ENCODE measurements at regions not wholly inside any gene's neighbourhood (a gene's known extent, or its start where the extent isn't known, plus 50 kb on each side); places are given as distances from the start of the nearest gene placed in this dataset.

DNA sequence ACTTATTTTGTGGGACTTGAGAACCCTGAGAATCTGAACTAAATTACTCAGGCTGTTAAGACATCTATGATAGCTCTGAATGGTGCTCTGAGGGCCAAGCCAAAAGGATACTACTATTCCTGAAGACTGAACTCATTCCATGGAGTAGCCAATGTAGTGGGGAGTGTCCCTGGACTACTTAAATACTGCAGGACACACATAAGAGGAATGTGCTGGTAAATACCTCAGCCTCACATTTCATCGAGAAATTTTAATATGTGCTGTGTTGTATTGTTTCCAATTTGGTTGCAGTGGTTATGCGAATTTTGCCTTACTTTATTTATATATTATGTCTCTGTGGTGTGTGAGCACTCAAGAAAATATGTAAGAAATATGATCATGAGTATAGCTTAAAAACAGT is 264.4 kb upstream of the FIGN start:
- H3K9me3 ChIP-seq (ENCODE audit: control insufficient read depth, insufficient read depth, low read length), result no peaks in the 10 kb centered on the region
- no peaks in the 10 kb centered on the region for H3K4me1 ChIP-seq (ENCODE audit: control insufficient read depth, insufficient read depth, low read length)
- H3K4me2 ChIP-seq (ENCODE audit: low read depth, low read length), result no peak overlapping the region
- H3K14ac ChIP-seq (replicated peaks; ENCODE audit: low read depth, low read length), result no peak overlapping the region
- H2BK20ac ChIP-seq (ENCODE audit: low read depth, low read length), result no peak overlapping the region
- H3K36me3 ChIP-seq (ENCODE audit: control insufficient read depth, insufficient read depth, low read length), result no peaks in the 10 kb centered on the region
- H2BK5ac ChIP-seq (ENCODE audit: low read depth, low read length, poor library complexity, severe bottlenecking), result no peak overlapping the region
- H2AK5ac ChIP-seq (ENCODE audit: low read depth, low read length), result no peak overlapping the region
- H4K5ac ChIP-seq (ENCODE audit: low read depth, low read length), result no peak overlapping the region
- dilution Hi-C loops (cut with HindIII; ENCODE audit: low sequenced_read_pairs, unreplicated experiment), result no loop called here
- BruUV-seq (replicated peaks), result no TSS peak
- ChIA-PET POLR2A (ENCODE audit: unreplicated experiment) (no interaction called here), CTCF (no interaction called here)
- H2BK120ac ChIP-seq (ENCODE audit: low read depth, low read length), result no peak overlapping the region
- H3K27me3 ChIP-seq (ENCODE audit: control insufficient read depth, insufficient read depth, low read length), result no peaks in the 10 kb centered on the region
- H2BK15ac ChIP-seq (ENCODE audit: low read depth, low read length), result no peak overlapping the region
- no peak for DNase-seq
- no peak overlapping the region for H4K91ac ChIP-seq (ENCODE audit: insufficient read depth, low read depth, low read length)
- no peak for TF ChIP-seq RAD21 (IDR thresholded peaks at IDR 0.05; ENCODE audit: low read length)
- no peak for TF ChIP-seq RFX5 (IDR thresholded peaks at IDR 0.05; ENCODE audit: low read depth, low read length)
- no peak for TF ChIP-seq POLR2A (IDR thresholded peaks at IDR 0.05; ENCODE audit: low read depth, low read length)
- TF ChIP-seq, protein P1, sequence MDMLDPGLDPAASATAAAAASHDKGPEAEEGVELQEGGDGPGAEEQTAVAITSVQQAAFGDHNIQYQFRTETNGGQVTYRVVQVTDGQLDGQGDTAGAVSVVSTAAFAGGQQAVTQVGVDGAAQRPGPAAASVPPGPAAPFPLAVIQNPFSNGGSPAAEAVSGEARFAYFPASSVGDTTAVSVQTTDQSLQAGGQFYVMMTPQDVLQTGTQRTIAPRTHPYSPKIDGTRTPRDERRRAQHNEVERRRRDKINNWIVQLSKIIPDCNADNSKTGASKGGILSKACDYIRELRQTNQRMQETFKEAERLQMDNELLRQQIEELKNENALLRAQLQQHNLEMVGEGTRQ (IDR thresholded peaks at IDR 0.05; ENCODE audit: low read depth, low read length), result no peak
- no peak for TF ChIP-seq CHD1 (IDR thresholded peaks at IDR 0.05; ENCODE audit: low read depth, low read length)
- TF ChIP-seq, protein P2, sequence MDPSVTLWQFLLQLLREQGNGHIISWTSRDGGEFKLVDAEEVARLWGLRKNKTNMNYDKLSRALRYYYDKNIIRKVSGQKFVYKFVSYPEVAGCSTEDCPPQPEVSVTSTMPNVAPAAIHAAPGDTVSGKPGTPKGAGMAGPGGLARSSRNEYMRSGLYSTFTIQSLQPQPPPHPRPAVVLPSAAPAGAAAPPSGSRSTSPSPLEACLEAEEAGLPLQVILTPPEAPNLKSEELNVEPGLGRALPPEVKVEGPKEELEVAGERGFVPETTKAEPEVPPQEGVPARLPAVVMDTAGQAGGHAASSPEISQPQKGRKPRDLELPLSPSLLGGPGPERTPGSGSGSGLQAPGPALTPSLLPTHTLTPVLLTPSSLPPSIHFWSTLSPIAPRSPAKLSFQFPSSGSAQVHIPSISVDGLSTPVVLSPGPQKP (IDR thresholded peaks at IDR 0.05; ENCODE audit: borderline replicate concordance, low read depth, low read length), result no peak
- TF ChIP-seq MXI1 (IDR thresholded peaks at IDR 0.05; ENCODE audit: borderline replicate concordance, low read depth, low read length), result no peak
- no peak for TF ChIP-seq MAFK (IDR thresholded peaks at IDR 0.05; ENCODE audit: low read depth, low read length)
- TF ChIP-seq, protein P3, sequence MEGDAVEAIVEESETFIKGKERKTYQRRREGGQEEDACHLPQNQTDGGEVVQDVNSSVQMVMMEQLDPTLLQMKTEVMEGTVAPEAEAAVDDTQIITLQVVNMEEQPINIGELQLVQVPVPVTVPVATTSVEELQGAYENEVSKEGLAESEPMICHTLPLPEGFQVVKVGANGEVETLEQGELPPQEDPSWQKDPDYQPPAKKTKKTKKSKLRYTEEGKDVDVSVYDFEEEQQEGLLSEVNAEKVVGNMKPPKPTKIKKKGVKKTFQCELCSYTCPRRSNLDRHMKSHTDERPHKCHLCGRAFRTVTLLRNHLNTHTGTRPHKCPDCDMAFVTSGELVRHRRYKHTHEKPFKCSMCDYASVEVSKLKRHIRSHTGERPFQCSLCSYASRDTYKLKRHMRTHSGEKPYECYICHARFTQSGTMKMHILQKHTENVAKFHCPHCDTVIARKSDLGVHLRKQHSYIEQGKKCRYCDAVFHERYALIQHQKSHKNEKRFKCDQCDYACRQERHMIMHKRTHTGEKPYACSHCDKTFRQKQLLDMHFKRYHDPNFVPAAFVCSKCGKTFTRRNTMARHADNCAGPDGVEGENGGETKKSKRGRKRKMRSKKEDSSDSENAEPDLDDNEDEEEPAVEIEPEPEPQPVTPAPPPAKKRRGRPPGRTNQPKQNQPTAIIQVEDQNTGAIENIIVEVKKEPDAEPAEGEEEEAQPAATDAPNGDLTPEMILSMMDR (conservative IDR thresholded peaks at IDR 0.05; ENCODE audit: low read depth, low read length), result no peak
- TF ChIP-seq FOS (IDR thresholded peaks at IDR 0.05; ENCODE audit: low read depth, low read length), result no peak
- no peak for TF ChIP-seq MAZ (IDR thresholded peaks at IDR 0.05; ENCODE audit: borderline replicate concordance, low read depth, low read length)
- TF ChIP-seq RCOR1 (IDR thresholded peaks at IDR 0.05; ENCODE audit: insufficient replicate concordance, low read length), result no peak
- TF ChIP-seq SMC3 (IDR thresholded peaks at IDR 0.05; ENCODE audit: low read depth, low read length), result no peak
- no peak for TF ChIP-seq BHLHE40 (IDR thresholded peaks at IDR 0.05; ENCODE audit: low read depth, low read length)
- TF ChIP-seq NFE2L2 (IDR thresholded peaks at IDR 0.05; ENCODE audit: low read depth, low read length), result no peak
- no peak for TF ChIP-seq CEBPB (IDR thresholded peaks at IDR 0.05; ENCODE audit: low read depth, low read length)
- no peak overlapping the region for H3K18ac ChIP-seq (ENCODE audit: low read depth, low read length)
- H2AK9ac ChIP-seq (replicated peaks; ENCODE audit: low read depth, low read length, poor library complexity), result no peak overlapping the region
- no peak overlapping the region for H2AFZ ChIP-seq (replicated peaks; ENCODE audit: low read length, poor library complexity)
- H3K4me3 ChIP-seq (ENCODE audit: insufficient read depth, low read depth, low read length), result no peak overlapping the region
- no peak overlapping the region for H4K8ac ChIP-seq (ENCODE audit: low read depth in 2 of 2, low read length in 2 of 2)
- H3K27ac ChIP-seq (ENCODE audit: insufficient read depth, low read length), result no peak overlapping the region
- ATAC-seq (ENCODE audit: low read depth), result no peak
- H4K20me1 ChIP-seq (ENCODE audit: insufficient read depth, low read length), result no peaks in the 10 kb centered on the region
- in situ Hi-C loops (cut with MboI; ENCODE audit: low sequenced_read_pairs), result no loop called here
- H3K79me1 ChIP-seq (ENCODE audit: low read depth in 1 of 2, low read length in 2 of 2), result no peaks in the 10 kb centered on the region
- H3K4ac ChIP-seq (ENCODE audit: low read depth, low read length), result no peak overlapping the region
- H3K9me1 ChIP-seq (ENCODE audit: insufficient read depth, low read length), result no peaks in the 10 kb centered on the region
- intact Hi-C loops (cut with micrococcal nuclease), result no loop called here
- no CpG with 5 or more reads among the region's 2 CpGs for WGBS, 2 experiments (ENCODE audit: extremely low coverage in 2 of 2, insufficient read length in 1 of 2)
- H3K9ac ChIP-seq (ENCODE audit: low read depth, low read length), result no peak overlapping the region
- no peak overlapping the region for H3K23ac ChIP-seq (ENCODE audit: low read depth, low read length)
- no peak overlapping the region for H3K56ac ChIP-seq (ENCODE audit: extremely low read depth, insufficient read depth, low read length)

Data from IMR-90 (cell line).